Activated T-helper 2 cell treated with anti-CD3 and anti-CD28 coated beads, Interferon-gamma antibody, Interleukin-2, Interleukin-4, amounts not matched to agents 10 μg/mL and 5 μg/mL and 100 μg/mL, durations not matched to agents 14 hours and 24 hours and 36 hours (primary cell): ENCODE measurements at regions not wholly inside any gene's neighbourhood (a gene's known extent, or its start where the extent isn't known, plus 50 kb on each side); places are given as distances from the start of the nearest gene placed in this dataset.

Source experiments
- DNase-seq: peaks from one replicate; pipeline ENCODE4 v3.0.0; 2021; ENCODE audit warnings: low spot score
- H3K27ac Mint-ChIP-seq: one replicate; pipeline ENCODE4 v1.8.0; 2021; ENCODE audit warnings: mixed read lengths
- H3K27me3 Mint-ChIP-seq: one replicate; pipeline ENCODE4 v1.8.0; 2021; ENCODE audit warnings: low read depth, mixed read lengths
- H3K36me3 Mint-ChIP-seq: one replicate; pipeline ENCODE4 v1.8.0; 2021; ENCODE audit warnings: low read depth, mixed read lengths
- H3K4me1 Mint-ChIP-seq: one replicate; pipeline ENCODE4 v1.8.0; 2021; ENCODE audit warnings: low read depth, mixed read lengths
- H3K4me3 Mint-ChIP-seq: one replicate; pipeline ENCODE4 v1.8.0; 2021; ENCODE audit warnings: low read depth, mild to moderate bottlenecking, moderate library complexity, mixed read lengths
- H3K9me3 Mint-ChIP-seq: one replicate; pipeline ENCODE4 v1.8.0; 2021; ENCODE audit warnings: mixed read lengths
- intact Hi-C: fragments of 100-400 bp; cut with micrococcal nuclease; formaldehyde crosslinking; loops from one replicate; pipeline ENCODE4 v1.15.1; 2023

DNA sequence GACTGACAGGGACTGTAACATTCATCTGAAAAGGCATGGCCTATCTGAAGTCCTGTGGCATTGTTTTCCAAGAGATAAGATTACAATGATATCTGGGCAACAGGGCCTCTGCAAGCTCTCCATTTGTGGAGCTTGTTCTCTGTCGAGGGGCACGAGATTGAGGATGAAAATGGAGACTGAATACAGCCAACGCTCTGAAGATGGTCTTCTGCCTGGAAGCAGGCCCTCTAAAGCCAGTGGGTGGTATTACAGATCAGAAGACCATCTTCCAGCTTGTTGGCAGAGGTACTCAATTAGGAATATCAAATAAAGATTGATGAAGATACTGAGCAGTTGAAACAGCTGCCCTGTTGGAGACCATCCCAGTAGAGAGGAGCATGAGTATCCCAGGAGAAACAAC lies 288.2 kb downstream of the CENPW start:
- DNase-seq = no peak
- Mint-ChIP-seq H3K36me3 (no peaks in the 10 kb centered on the region), H3K27me3 (no peaks in the 10 kb centered on the region), H3K4me1 (no peaks in the 10 kb centered on the region), H3K27ac (no peak overlapping the region), H3K9me3 (no peaks in the 10 kb centered on the region), H3K4me3 (no peak overlapping the region)
- intact Hi-C loops = no loop called here

DNA sequence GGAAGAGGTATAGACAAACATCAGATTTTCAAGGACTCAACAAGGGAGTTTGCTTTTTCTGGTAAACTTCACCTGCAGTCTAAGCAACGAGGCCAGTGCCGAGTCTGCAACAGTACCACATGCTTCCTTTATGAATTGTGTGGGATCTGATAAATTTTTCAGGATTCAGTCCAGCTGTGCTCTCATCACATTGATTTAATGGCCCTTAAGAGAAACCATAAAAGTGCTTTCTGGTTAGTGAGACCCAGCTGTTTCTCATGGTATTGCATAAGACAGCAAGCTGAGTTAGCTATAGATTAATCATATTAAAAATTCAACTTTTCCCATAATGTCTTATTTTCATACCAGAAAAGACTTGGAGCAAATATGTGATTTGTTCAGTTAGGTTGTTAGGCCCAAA lies 291.4 kb downstream of the CENPW start:
- no peaks in the 10 kb centered on the region for H3K4me1 Mint-ChIP-seq
- intact Hi-C loops = no loop called here
- H3K27me3 Mint-ChIP-seq = no peaks in the 10 kb centered on the region
- no peak overlapping the region for H3K27ac Mint-ChIP-seq
- H3K4me3 Mint-ChIP-seq = no peak overlapping the region
- no peak for DNase-seq
- no peaks in the 10 kb centered on the region for H3K36me3 Mint-ChIP-seq
- no peaks in the 10 kb centered on the region for H3K9me3 Mint-ChIP-seq

DNA sequence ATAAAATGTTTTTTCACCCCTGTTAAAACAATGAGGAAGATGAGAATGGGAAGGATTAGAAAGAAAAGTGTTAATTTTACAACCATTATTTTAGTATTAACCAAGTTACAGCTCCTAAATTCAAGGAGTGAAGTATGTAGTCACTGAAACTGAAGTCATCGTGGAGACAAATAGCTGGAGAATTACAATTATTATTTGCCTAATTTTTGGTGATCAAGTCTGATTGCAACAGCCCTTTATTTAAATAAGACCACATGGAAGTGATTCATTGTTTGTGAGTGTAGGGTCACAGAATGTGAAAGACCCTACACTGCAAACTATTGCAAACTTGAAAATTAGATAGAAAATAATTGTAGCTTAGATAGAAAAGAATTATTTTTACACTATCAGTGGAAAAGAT lies 292.4 kb downstream of the CENPW start:
- Mint-ChIP-seq H3K9me3 (no peaks in the 10 kb centered on the region), H3K36me3 (no peaks in the 10 kb centered on the region), H3K4me1 (no peaks in the 10 kb centered on the region)

DNA sequence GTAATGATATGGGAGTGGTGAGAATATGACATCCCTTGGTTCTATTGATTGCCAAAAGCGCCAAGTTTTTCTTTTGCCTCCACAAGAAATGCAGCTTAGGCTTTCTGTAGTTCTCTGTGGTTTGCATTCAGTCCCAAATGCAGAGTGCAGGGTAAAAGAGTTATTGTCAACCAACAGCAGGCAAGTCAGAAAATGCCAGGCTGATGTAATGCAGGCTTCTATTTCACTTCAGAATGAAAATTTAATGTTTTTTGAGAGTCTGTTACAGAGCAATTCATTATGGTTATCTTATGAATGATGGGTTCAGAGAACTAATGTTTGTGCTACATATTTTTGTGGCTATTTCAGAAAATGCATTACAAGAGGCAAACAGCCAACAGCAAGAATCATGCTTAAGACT lies 293.5 kb downstream of the CENPW start:
- Mint-ChIP-seq H3K4me3 (no peak overlapping the region), H3K27ac (no peak overlapping the region), H3K27me3 (no peaks in the 10 kb centered on the region), H3K4me1 (no peaks in the 10 kb centered on the region), H3K9me3 (no peaks in the 10 kb centered on the region), H3K36me3 (no peaks in the 10 kb centered on the region)
- DNase-seq = no peak
- intact Hi-C loops = no loop called here

More for the DNA sequence above, 292.4 kb downstream of the CENPW start:
- intact Hi-C loops = no loop called here
- no peak overlapping the region for H3K27ac Mint-ChIP-seq
- no peaks in the 10 kb centered on the region for H3K27me3 Mint-ChIP-seq
- no peak for DNase-seq
- no peak overlapping the region for H3K4me3 Mint-ChIP-seq

DNA sequence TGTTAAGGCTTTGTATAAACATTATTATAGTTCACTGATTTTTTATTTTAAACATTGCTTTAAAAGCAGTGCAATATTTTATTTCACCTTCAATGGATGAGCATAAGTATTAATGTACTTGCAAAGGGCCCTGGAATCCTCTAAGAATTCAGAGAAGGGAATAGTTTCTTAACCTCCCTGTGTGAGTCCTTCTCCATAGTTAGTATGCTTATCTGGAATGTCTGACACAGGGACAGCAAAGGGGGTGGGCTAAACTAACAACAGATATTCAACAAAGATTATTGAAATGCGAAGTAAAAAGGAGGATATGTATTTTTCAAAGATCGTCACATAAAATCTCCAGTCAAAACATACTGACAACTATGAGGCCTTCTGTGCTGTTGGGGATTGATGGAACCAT lies 300.4 kb downstream of the CENPW start:
- H3K36me3 Mint-ChIP-seq = no peaks in the 10 kb centered on the region
- no peak for DNase-seq
- H3K4me1 Mint-ChIP-seq = no peaks in the 10 kb centered on the region
- no peaks in the 10 kb centered on the region for H3K27me3 Mint-ChIP-seq
- H3K4me3 Mint-ChIP-seq = no peak overlapping the region
- intact Hi-C loops = no loop called here
- no peak overlapping the region for H3K27ac Mint-ChIP-seq
- no peaks in the 10 kb centered on the region for H3K9me3 Mint-ChIP-seq

DNA sequence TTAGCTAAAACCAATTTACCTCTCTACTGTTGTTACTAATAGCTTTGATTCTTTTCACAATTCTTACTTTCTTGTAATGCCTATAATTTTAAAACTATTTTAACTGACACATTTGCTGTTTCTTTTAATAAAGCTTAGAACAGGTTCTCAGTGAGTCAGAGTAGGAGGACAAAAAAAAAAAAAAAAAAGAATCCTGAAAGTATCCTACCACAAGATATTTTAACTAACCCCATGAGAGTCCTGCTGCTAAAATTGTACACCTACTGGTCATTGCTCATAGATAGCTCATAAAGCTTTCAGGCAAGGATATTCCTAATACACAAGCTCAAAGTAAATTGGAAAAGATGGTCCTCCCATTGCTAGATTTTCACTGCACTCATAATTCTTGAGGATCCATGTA lies 301.0 kb downstream of the CENPW start:
- no peaks in the 10 kb centered on the region for H3K9me3 Mint-ChIP-seq
- no peak overlapping the region for H3K27ac Mint-ChIP-seq
- no peak for DNase-seq
- H3K36me3 Mint-ChIP-seq = no peaks in the 10 kb centered on the region
- H3K4me3 Mint-ChIP-seq = no peak overlapping the region
- no peaks in the 10 kb centered on the region for H3K27me3 Mint-ChIP-seq
- no peaks in the 10 kb centered on the region for H3K4me1 Mint-ChIP-seq
- intact Hi-C loops = no loop called here

DNA sequence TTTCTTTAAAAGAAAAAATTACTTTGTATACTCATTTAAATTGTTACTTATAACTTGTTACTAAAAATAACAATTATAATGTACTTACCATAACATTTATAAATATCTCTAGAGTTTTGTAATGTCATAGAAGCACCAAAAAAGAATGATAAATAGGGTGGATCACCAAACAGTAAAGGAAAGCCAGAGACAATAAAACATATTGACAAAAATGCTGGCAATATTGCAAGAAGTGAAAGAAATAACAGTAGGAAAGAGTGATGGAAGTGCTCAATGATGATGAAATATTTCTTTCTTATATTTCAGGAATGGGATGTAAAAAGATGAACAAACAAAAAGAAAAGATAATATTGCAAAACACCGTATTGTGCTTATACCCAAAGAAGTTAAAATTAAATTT lies 301.7 kb downstream of the CENPW start:
- Mint-ChIP-seq H3K27me3 (no peaks in the 10 kb centered on the region), H3K9me3 (no peaks in the 10 kb centered on the region), H3K36me3 (no peaks in the 10 kb centered on the region), H3K27ac (no peak overlapping the region), H3K4me3 (no peak overlapping the region), H3K4me1 (no peaks in the 10 kb centered on the region)
- DNase-seq = no peak
- intact Hi-C loops = no loop called here

DNA sequence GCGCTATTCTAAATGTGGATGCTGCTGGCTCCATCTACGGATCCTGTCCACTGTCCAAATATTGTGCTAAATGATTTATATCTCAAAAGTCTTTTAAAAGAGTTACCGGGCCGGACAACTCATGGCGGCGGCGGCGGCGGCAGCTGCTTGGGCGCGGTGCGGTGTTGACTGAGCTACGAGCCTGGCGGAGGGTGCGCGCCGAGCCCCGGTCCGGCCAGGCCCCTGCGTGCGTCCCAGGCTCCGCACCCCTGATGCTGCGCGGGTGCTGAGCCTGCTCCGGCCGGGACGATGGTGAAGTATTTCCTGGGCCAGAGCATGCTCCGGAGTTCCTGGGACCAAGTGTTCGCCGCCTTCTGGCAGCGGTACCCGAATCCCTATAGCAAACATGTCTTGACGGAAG lies 303.4 kb downstream of the CENPW start:
- Mint-ChIP-seq H3K36me3 (no peaks in the 10 kb centered on the region), H3K27me3 (no peaks in the 10 kb centered on the region), H3K4me1 (no peaks in the 10 kb centered on the region), H3K9me3 (no peaks in the 10 kb centered on the region), H3K4me3 (no peak overlapping the region), H3K27ac (no peak overlapping the region)
- no peak for DNase-seq
- intact Hi-C loops = no loop called here

DNA sequence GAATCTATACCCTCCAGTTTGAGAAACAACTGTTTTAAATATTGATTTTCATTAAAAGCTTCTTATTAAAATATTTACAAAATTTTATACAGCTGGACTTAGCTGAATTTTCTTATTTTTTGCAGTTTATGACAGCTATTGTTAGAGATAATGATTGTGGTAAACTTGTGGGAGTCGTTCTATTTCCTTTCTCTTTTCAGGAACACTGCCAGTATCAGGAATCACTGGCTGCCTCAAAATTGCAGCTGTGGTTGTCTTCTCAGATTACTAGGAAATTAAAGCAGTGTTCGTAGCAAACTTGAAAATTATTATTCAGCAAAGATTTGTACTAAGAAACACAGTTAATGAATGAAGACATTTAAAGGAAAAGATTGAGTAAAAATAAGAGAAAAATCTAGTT lies 311.0 kb downstream of the CENPW start:
- DNase-seq = no peak
- Mint-ChIP-seq H3K9me3 (peaks cover 11% of the 10 kb centered on the region), H3K27me3 (no peaks in the 10 kb centered on the region), H3K4me3 (no peak overlapping the region), H3K36me3 (no peaks in the 10 kb centered on the region), H3K27ac (no peak overlapping the region), H3K4me1 (no peaks in the 10 kb centered on the region)
- intact Hi-C loops = no loop called here

DNA sequence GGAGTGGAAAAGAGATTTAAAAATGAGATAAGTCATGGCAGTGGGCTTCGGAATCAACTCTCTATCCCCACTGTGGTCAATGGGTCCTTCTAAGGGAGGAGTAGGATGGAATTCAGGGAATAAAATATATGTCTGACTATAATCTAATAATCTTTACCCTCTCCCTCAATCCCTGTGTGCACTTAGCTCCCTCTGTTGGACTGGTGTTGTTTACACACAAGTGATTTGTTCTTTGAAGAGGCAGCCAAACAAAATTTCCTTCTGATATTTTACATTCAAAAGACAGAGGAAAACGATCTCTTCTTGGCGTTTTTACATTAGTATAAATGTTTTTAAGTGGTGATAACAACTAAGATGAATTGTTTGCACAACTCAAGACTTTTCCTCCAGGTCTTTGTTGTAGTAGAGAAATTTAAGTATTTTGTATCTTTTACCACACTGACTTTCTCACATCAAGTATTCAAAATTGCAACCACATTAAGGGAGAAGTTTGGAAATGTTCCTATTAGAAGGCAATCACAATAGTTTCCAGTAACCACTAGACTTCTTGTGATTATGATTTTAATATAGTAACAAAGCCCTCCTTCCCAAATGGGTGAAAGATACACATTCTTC lies 317.8 kb downstream of the CENPW start:
- no peak overlapping the region for H3K27ac Mint-ChIP-seq
- no peak for DNase-seq

DNA sequence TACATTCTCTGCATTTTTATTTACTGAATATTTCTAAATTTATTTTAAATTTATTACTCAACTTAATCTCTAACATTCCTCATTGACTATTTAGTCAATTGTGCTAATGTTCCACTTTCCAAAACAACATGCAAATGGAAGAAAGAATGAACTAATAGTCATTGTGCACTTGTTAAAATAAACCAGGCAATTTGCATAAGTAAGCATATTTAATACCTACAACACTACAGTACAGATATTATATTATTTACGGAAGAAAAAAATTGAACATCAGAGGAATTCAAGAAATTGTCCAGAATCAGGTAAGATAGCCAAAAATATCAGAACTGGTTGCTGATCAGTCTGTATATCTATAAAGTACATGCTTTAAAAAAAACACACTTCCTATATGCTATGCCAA lies 320.5 kb downstream of the CENPW start:
- intact Hi-C loops = no loop called here
- H3K4me1 Mint-ChIP-seq = no peaks in the 10 kb centered on the region
- no peak overlapping the region for H3K27ac Mint-ChIP-seq
- H3K9me3 Mint-ChIP-seq = no peaks in the 10 kb centered on the region
- no peaks in the 10 kb centered on the region for H3K36me3 Mint-ChIP-seq
- H3K27me3 Mint-ChIP-seq = no peaks in the 10 kb centered on the region
- H3K4me3 Mint-ChIP-seq = no peak overlapping the region
- no peak for DNase-seq

More for the DNA sequence above, 317.8 kb downstream of the CENPW start:
- H3K27me3 Mint-ChIP-seq = no peaks in the 10 kb centered on the region
- intact Hi-C loops = no loop called here
- no peaks in the 10 kb centered on the region for H3K4me1 Mint-ChIP-seq
- H3K9me3 Mint-ChIP-seq = peaks cover 11% of the 10 kb centered on the region
- no peak overlapping the region for H3K4me3 Mint-ChIP-seq
- no peaks in the 10 kb centered on the region for H3K36me3 Mint-ChIP-seq

DNA sequence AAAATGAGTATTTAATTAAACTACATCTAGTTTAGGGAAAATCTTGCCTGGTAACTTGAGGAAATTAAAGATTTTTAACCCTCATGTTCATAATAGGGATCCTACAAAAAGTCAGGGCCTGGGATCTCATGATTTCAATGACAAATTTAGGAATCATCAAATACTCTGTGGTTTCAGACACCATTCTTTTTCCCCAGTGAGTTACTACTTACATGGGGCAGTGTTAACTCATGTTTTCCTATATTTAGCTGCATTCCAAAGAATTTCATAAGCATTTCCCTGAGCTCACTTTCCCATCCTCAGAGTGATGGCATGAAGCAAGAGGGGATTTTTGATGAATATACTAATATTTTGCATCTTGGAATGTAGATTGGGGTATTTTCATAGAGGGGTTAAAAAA lies 321.7 kb downstream of the CENPW start:
- Mint-ChIP-seq H3K27ac (no peak overlapping the region), H3K36me3 (no peaks in the 10 kb centered on the region), H3K4me1 (no peaks in the 10 kb centered on the region), H3K4me3 (no peak overlapping the region), H3K9me3 (no peaks in the 10 kb centered on the region), H3K27me3 (no peaks in the 10 kb centered on the region)
- intact Hi-C loops = no loop called here
- no peak for DNase-seq

DNA sequence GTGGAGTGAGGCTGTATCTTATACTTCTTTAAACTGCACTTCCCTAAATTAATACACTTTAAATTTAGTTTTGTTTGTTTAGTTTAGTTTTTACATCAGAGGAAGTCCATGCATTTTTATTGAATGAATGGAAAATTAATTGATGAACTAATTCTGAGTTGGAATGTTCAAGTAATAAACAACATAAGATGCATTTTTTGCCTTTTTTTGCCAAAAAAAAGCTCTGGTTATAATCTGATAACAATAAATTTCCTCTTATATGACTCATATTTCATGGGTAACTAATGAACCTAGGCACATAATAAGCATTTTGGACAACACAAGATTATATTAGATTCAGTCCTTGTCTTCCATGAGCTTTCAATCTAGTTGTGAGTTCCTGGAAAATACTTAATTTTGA lies 323.1 kb downstream of the CENPW start:
- no peak overlapping the region for H3K4me3 Mint-ChIP-seq
- H3K36me3 Mint-ChIP-seq = no peaks in the 10 kb centered on the region
- H3K27ac Mint-ChIP-seq = no peak overlapping the region
- no peaks in the 10 kb centered on the region for H3K4me1 Mint-ChIP-seq
- H3K9me3 Mint-ChIP-seq = no peaks in the 10 kb centered on the region
- intact Hi-C loops = no loop called here
- no peak for DNase-seq
- no peaks in the 10 kb centered on the region for H3K27me3 Mint-ChIP-seq

DNA sequence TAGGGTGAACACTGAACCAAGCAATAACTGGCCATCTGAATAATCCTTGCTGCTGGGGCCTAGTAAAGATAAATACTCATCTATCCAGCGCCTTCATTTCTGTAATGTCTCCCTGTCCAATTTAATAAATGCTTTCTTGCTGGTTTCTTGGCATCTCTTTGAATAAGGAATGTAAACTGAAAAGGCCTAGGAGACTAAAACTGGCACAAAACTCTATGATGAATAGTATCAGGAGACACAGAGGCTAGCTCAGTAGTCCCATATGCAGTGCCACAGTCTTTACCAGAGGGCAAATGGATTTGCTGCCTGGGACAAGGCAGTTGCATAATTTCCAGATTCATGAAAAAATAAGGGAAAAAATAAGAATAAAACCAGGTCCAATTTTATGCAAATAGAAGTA lies 324.4 kb downstream of the CENPW start:
- Mint-ChIP-seq H3K36me3 (no peaks in the 10 kb centered on the region), H3K27me3 (no peaks in the 10 kb centered on the region), H3K4me1 (no peaks in the 10 kb centered on the region), H3K4me3 (no peak overlapping the region), H3K9me3 (no peaks in the 10 kb centered on the region), H3K27ac (no peak overlapping the region)
- intact Hi-C loops = no loop called here
- DNase-seq = no peak
